Testis (tissue), 2 donors: ENCODE measurements at regions not wholly inside any gene's neighbourhood (a gene's known extent, or its start where the extent isn't known, plus 50 kb on each side); places are given as distances from the start of the nearest gene placed in this dataset.

Experiments
- DNase-seq: peaks from one replicate; pipeline ENCODE4 v3.0.0-alpha.2; 2019
- H3K27ac ChIP-seq, 2 donors: fragments of 200-600 bp; sonication (generic); one replicate each; pipeline ENCODE4 v1.5.1; 2019
- H3K27me3 ChIP-seq: fragments of 200-600 bp; sonication (generic); one replicate; pipeline ENCODE4 v1.5.1; 2019
- H3K36me3 ChIP-seq: fragments of 200-600 bp; sonication (generic); one replicate; pipeline ENCODE4 v1.5.1; 2017; ENCODE audit warnings: low read depth; ENCODE audit errors: missing control alignments
- H3K4me1 ChIP-seq: fragments of 200-600 bp; sonication (generic); one replicate; pipeline ENCODE4 v1.5.1; 2019
- H3K4me3 ChIP-seq, 2 donors: fragments of 200-600 bp; sonication (generic); one replicate each; pipeline ENCODE4 v1.5.1; 2017 to 2019
- H3K9me3 ChIP-seq: fragments of 200-600 bp; sonication (generic); one replicate; pipeline ENCODE4 v1.5.1; 2017
- CTCF ChIP-seq, 3 experiments: fragments of 450-650 bp in 2 of 3; fragments of 200-600 bp in 1 of 3; sonication (generic) in 1 of 3; IDR thresholded peaks; one replicate each; pipeline ENCODE4 v1.5.1; 2016 to 2019; ENCODE audit warnings: antibody characterized with exemption in 3 of 3, mild to moderate bottlenecking in 2 of 3, moderate library complexity in 1 of 3
- POLR2A ChIP-seq: fragments of 450-650 bp; IDR thresholded peaks from one replicate; pipeline ENCODE4 v1.6.1; 2017; ENCODE audit warnings: antibody characterized with exemption, mild to moderate bottlenecking, moderate library complexity
- WGBS, 2 donors: methylation state at CpG; one replicate each; pipeline ENCODE4 v1.1.5; 2018; 5-methylcytosine and 5-hydroxymethylcytosine counted together
- intact Hi-C: fragments of 100-400 bp; cut with DNase I; formaldehyde crosslinking; loops from one replicate; pipeline ENCODE4 v1.15.1; 2023; ENCODE audit warnings: low total_unique reads

- Histone ChIP-seq H3K27me3 (no peaks in the 10 kb centered on the region), H3K27ac (no peak overlapping the region), H3K4me3 (no peak overlapping the region), H3K4me1 (peaks cover 7% of the 10 kb centered on the region), H3K36me3 (no peaks in the 10 kb centered on the region), H3K9me3 (no peaks in the 10 kb centered on the region)
- intact Hi-C loops, result no loop called here
- TF ChIP-seq CTCF (IDR thresholded peaks at IDR 0.05) (no peak), POLR2A (no peak)
- DNase-seq, result no peak
- WGBS, 2 donors, result 50 to 52% methylated on average over 6 of the region's 6 CpGs
Measured at GRCh38 chr10:10662716-10663408, 354.8 kb upstream of the CELF2 start.

GRCh38 chr10:10663622-10664021 is 354.1 kb upstream of the CELF2 start:
- intact Hi-C loops, result no loop called here
- Histone ChIP-seq H3K36me3 (no peaks in the 10 kb centered on the region), H3K27ac (no peak overlapping the region), H3K4me1 (peaks cover 3% of the 10 kb centered on the region), H3K4me3 (no peak overlapping the region), H3K27me3 (no peaks in the 10 kb centered on the region), H3K9me3 (no peaks in the 10 kb centered on the region)
- WGBS, 2 donors, result 55% methylated on average over 3 of the region's 3 CpGs
- no peak for DNase-seq
- no peak for TF ChIP-seq POLR2A
- no peak for TF ChIP-seq CTCF (IDR thresholded peaks at IDR 0.05)

- TF ChIP-seq CTCF (IDR thresholded peaks at IDR 0.05), result no peak
- TF ChIP-seq POLR2A, result no peak
- peak; percentile 42 for DNase-seq
- Histone ChIP-seq H3K27ac (no peak overlapping the region), H3K36me3 (no peaks in the 10 kb centered on the region), H3K27me3 (no peaks in the 10 kb centered on the region), H3K4me1 (no peaks in the 10 kb centered on the region), H3K9me3 (no peaks in the 10 kb centered on the region), H3K4me3 (no peak overlapping the region)
- WGBS, 2 donors, result 20 to 25% methylated on average over 6 of the region's 6 CpGs
- intact Hi-C loops, result no loop called here
Measured at GRCh38 chr10:10665750-10666149, 351.9 kb upstream of the CELF2 start.

GRCh38 chr10:10667466-10667865 is 350.2 kb upstream of the CELF2 start:
- H3K27me3 ChIP-seq, result no peaks in the 10 kb centered on the region
- WGBS, 2 donors, result 52 to 58% methylated on average over 5 of the region's 5 CpGs
- H3K4me1 ChIP-seq, result no peaks in the 10 kb centered on the region
- intact Hi-C loops, result no loop called here
- no peak overlapping the region for H3K27ac ChIP-seq
- no peaks in the 10 kb centered on the region for H3K36me3 ChIP-seq
- TF ChIP-seq POLR2A, result no peak
- no peaks in the 10 kb centered on the region for H3K9me3 ChIP-seq
- DNase-seq, result no peak
- H3K4me3 ChIP-seq, result no peak overlapping the region

- no peaks in the 10 kb centered on the region for H3K27me3 ChIP-seq
- no peaks in the 10 kb centered on the region for H3K36me3 ChIP-seq
- no peak for TF ChIP-seq POLR2A
- TF ChIP-seq CTCF (IDR thresholded peaks at IDR 0.05), result no peak
- DNase-seq, result no peak
- no peak overlapping the region for H3K27ac ChIP-seq
- no peak overlapping the region for H3K4me3 ChIP-seq
- no peaks in the 10 kb centered on the region for H3K4me1 ChIP-seq
- intact Hi-C loops, result no loop called here
- 95 to 100% methylated on average over 1 of the region's 1 CpG for WGBS, 2 donors
- no peaks in the 10 kb centered on the region for H3K9me3 ChIP-seq
Measured at GRCh38 chr10:10676972-10677371, 340.7 kb upstream of the CELF2 start.
